HG03097 (cell line): ENCODE measurements at regions not wholly inside any gene's neighbourhood (a gene's known extent, or its start where the extent isn't known, plus 50 kb on each side); places are given as distances from the start of the nearest gene placed in this dataset.

Experiments used
- ATAC-seq: cut with Tn5 transposase; IDR thresholded peaks from one replicate; pipeline ENCODE4 v1.9.1; 2021; ENCODE audit not compliant: unreplicated experiment, low FRiP score

GRCh38 chr4:80145739-80146138 is 51.6 kb upstream of the PRDM8 start:
- no peak for ATAC-seq

GRCh38 chr4:80144676-80145470 is 52.4 kb upstream of the PRDM8 start:
- no peak for ATAC-seq

- ATAC-seq, result no peak
Measured at GRCh38 chr4:80143307-80143679, 54.0 kb upstream of the PRDM8 start.

- no peak for ATAC-seq
Measured at GRCh38 chr4:80142394-80143306, 54.7 kb upstream of the PRDM8 start.

- ATAC-seq, result no peak
Measured at GRCh38 chr4:80141543-80141942, 55.8 kb upstream of the PRDM8 start.

- ATAC-seq, result no peak
Measured at GRCh38 chr4:80140194-80140593, 57.1 kb upstream of the PRDM8 start.

- no peak for ATAC-seq
Measured at GRCh38 chr4:80139671-80140070, 57.6 kb upstream of the PRDM8 start.

GRCh38 chr4:80138551-80139538 is 58.5 kb upstream of the PRDM8 start:
- ATAC-seq, result peak; percentile 90

- ATAC-seq, result no peak
Measured at GRCh38 chr4:80137631-80138030, 59.7 kb upstream of the PRDM8 start.

- ATAC-seq, result no peak
Measured at GRCh38 chr4:80136270-80136669, 61.0 kb upstream of the PRDM8 start.

GRCh38 chr4:80135702-80136058 is 61.6 kb upstream of the PRDM8 start:
- no peak for ATAC-seq

GRCh38 chr4:80134936-80135701 is 62.1 kb upstream of the ANTXR2 start:
- no peak for ATAC-seq

- ATAC-seq, result no peak
Measured at GRCh38 chr4:80133240-80133783, 60.3 kb upstream of the ANTXR2 start.

- ATAC-seq, result no peak
Measured at GRCh38 chr4:80129785-80130184, 56.8 kb upstream of the ANTXR2 start.

- no peak for ATAC-seq
Measured at GRCh38 chr4:80128941-80129340, 55.9 kb upstream of the ANTXR2 start.

GRCh38 chr4:80127870-80128419 is 54.9 kb upstream of the ANTXR2 start:
- ATAC-seq, result no peak

- no peak for ATAC-seq
Measured at GRCh38 chr4:80126435-80126834, 53.4 kb upstream of the ANTXR2 start.

- peak; percentile 58 for ATAC-seq
Measured at GRCh38 chr4:80125252-80126177, 52.5 kb upstream of the ANTXR2 start.
